H9 (cell line): ENCODE measurements at regions not wholly inside any gene's neighbourhood (a gene's known extent, or its start where the extent isn't known, plus 50 kb on each side); places are given as distances from the start of the nearest gene placed in this dataset.

ENCODE experiments used
- DNase-seq: peaks from one replicate; pipeline ENCODE4 v3.0.0-alpha.2; 2017
- H2AFZ ChIP-seq: one replicate; pipeline ENCODE4 v1.6.1; 2013; ENCODE audit warnings: mild to moderate bottlenecking, low read length, control low read depth, moderate library complexity
- H2AK5ac ChIP-seq: 2 replicates; pipeline ENCODE4 v1.6.1; 2013; ENCODE audit warnings: low read length, control low read depth, mixed read lengths; ENCODE audit not compliant: insufficient read length
- H2BK120ac ChIP-seq: one replicate; pipeline ENCODE4 v1.6.1; 2013; ENCODE audit warnings: low read depth, mild to moderate bottlenecking, low read length, control low read depth, inconsistent platforms; ENCODE audit not compliant: poor library complexity, severe bottlenecking
- H2BK12ac ChIP-seq: 2 replicates; pipeline ENCODE4 v1.6.1; 2013; ENCODE audit warnings: low read length, control low read depth, mixed read lengths, low read depth; ENCODE audit not compliant: insufficient read length
- H2BK15ac ChIP-seq: 2 replicates; pipeline ENCODE4 v1.6.1; 2013; ENCODE audit warnings: low read depth, low read length, control low read depth
- H2BK20ac ChIP-seq: one replicate; pipeline ENCODE4 v1.6.1; 2013; ENCODE audit warnings: low read depth, mild to moderate bottlenecking, low read length, control low read depth, inconsistent platforms; ENCODE audit not compliant: poor library complexity, severe bottlenecking
- H2BK5ac ChIP-seq: 2 replicates; pipeline ENCODE4 v1.6.1; 2013; ENCODE audit warnings: low read length, control low read depth, mixed read lengths; ENCODE audit not compliant: insufficient read length
- H3K14ac ChIP-seq: 2 replicates; pipeline ENCODE4 v1.6.1; 2013; ENCODE audit warnings: low read length, control low read depth; ENCODE audit not compliant: insufficient read depth
- H3K18ac ChIP-seq: 2 replicates; pipeline ENCODE4 v1.6.1; 2013; ENCODE audit warnings: low read depth, mild to moderate bottlenecking, mixed read lengths, low read length, control low read depth; ENCODE audit not compliant: insufficient read length
- H3K23ac ChIP-seq: 2 replicates; pipeline ENCODE4 v1.6.1; 2013; ENCODE audit warnings: low read length, control low read depth, mixed read lengths, low read depth; ENCODE audit not compliant: insufficient read length
- H3K23me2 ChIP-seq: 2 replicates; pipeline ENCODE4 v1.6.1; 2013; ENCODE audit warnings: low read depth, mild to moderate bottlenecking, mixed read lengths, low read length, control low read depth; ENCODE audit not compliant: insufficient read length, poor library complexity, severe bottlenecking
- H3K27ac ChIP-seq: 2 replicates; pipeline ENCODE4 v1.5.1; 2013; ENCODE audit warnings: low read length, control low read depth, mixed read lengths, low read depth; ENCODE audit not compliant: insufficient read length
- H3K27me3 ChIP-seq: 2 replicates; pipeline ENCODE4 v1.6.1; 2013; ENCODE audit warnings: low read length, control low read depth, inconsistent platforms; ENCODE audit not compliant: insufficient read depth
- H3K4ac ChIP-seq: 2 replicates; pipeline ENCODE4 v1.6.1; 2013; ENCODE audit warnings: low read depth, mild to moderate bottlenecking, control low read depth, inconsistent platforms, low read length, moderate library complexity
- H3K4me1 ChIP-seq: 2 replicates; pipeline ENCODE4 v1.6.1; 2013; ENCODE audit warnings: low read length, control low read depth, inconsistent platforms; ENCODE audit not compliant: insufficient read depth
- H3K4me2 ChIP-seq: 2 replicates; pipeline ENCODE4 v1.6.1; 2013; ENCODE audit warnings: low read length, control low read depth, mixed read lengths; ENCODE audit not compliant: insufficient read length, insufficient read depth
- H3K56ac ChIP-seq: 2 replicates; pipeline ENCODE4 v1.6.1; 2013; ENCODE audit warnings: low read depth, mild to moderate bottlenecking, mixed read lengths, low read length, control low read depth; ENCODE audit not compliant: insufficient read length
- H3K79me1 ChIP-seq: 2 replicates; pipeline ENCODE4 v1.6.1; 2013; ENCODE audit warnings: low read depth, mild to moderate bottlenecking, moderate library complexity, low read length, control low read depth, inconsistent platforms; ENCODE audit not compliant: insufficient read depth, poor library complexity, severe bottlenecking
- H3K79me2 ChIP-seq: 2 replicates; pipeline ENCODE4 v1.6.1; 2013; ENCODE audit warnings: low read length, control low read depth, inconsistent platforms; ENCODE audit not compliant: insufficient read depth
- H3K9ac ChIP-seq: 2 replicates; pipeline ENCODE4 v1.6.1; 2013; ENCODE audit warnings: low read length, control low read depth, mixed read lengths; ENCODE audit not compliant: insufficient read length; ENCODE audit errors: extremely low read depth
- H3K9me3 ChIP-seq: one replicate; pipeline ENCODE4 v1.6.1; 2013; ENCODE audit warnings: low read depth, low read length, inconsistent platforms; ENCODE audit not compliant: control insufficient read depth
- H3T11ph ChIP-seq: one replicate; pipeline ENCODE4 v1.6.1; 2013; ENCODE audit warnings: mild to moderate bottlenecking, low read length, control low read depth, inconsistent platforms
- H4K20me1 ChIP-seq: one replicate; pipeline ENCODE4 v1.6.1; 2013; ENCODE audit not compliant: control insufficient read depth, insufficient read length, insufficient read depth
- H4K5ac ChIP-seq: 2 replicates; pipeline ENCODE4 v1.6.1; 2013; ENCODE audit warnings: low read depth, mild to moderate bottlenecking, mixed read lengths, low read length, control low read depth; ENCODE audit not compliant: insufficient read length
- H4K8ac ChIP-seq: replicated peaks from 2 replicates; pipeline ENCODE4 v1.6.1; 2013; ENCODE audit warnings: low read length, control low read depth, mixed read lengths, low read depth; ENCODE audit not compliant: insufficient read length
- H4K91ac ChIP-seq: 2 replicates; pipeline ENCODE4 v1.6.1; 2013; ENCODE audit warnings: low read depth, mild to moderate bottlenecking, moderate library complexity, mixed read lengths, low read length, control low read depth; ENCODE audit not compliant: insufficient read length
- H3K27ac Mint-ChIP-seq, 3 experiments: 2 replicates in 2 of 3; 3 replicates in 1 of 3; pipeline ENCODE4 v1.8.0; 2020 to 2021; ENCODE audit warnings: mixed read lengths in 3 of 3, mild to moderate bottlenecking in 1 of 3, moderate library complexity in 1 of 3
- H3K27me3 Mint-ChIP-seq: 2 replicates; pipeline ENCODE4 v1.8.0; 2021; ENCODE audit warnings: low read depth, mild to moderate bottlenecking, moderate library complexity, mixed read lengths
- H3K36me3 Mint-ChIP-seq, 3 experiments: 2 replicates in 2 of 3; 3 replicates in 1 of 3; pipeline ENCODE4 v1.8.0; 2020 to 2021; ENCODE audit warnings: low read depth in 3 of 3, mixed read lengths in 3 of 3; ENCODE audit not compliant: insufficient read depth in 1 of 3
- H3K4me1 Mint-ChIP-seq, 2 experiments: 2 replicates each; pipeline ENCODE4 v1.8.0; 2020; ENCODE audit warnings: mixed read lengths in 2 of 2
- H3K4me3 Mint-ChIP-seq, 2 experiments: 2 replicates in 1 of 2; 3 replicates in 1 of 2; pipeline ENCODE4 v1.8.0; 2020 to 2021; ENCODE audit warnings: mild to moderate bottlenecking in 2 of 2, mixed read lengths in 2 of 2, moderate library complexity in 1 of 2
- H3K9me3 Mint-ChIP-seq, 2 experiments: 2 replicates in 1 of 2; 3 replicates in 1 of 2; pipeline ENCODE4 v1.8.0; 2020; ENCODE audit warnings: mild to moderate bottlenecking in 2 of 2, mixed read lengths in 2 of 2, moderate library complexity in 1 of 2
- CTCF ChIP-seq: fragments of 200-600 bp; sonication (generic); conservative IDR thresholded peaks from 3 replicates; pipeline ENCODE4 v1.8.0; 2021; ENCODE audit warnings: antibody characterized with exemption, mild to moderate bottlenecking
- WGBS: extraction: QIAGEN DNeasy Blood & Tissue Kit; methylation state at CpG from one replicate; pipeline ENCODE4 v1.1.7; 2013; ENCODE audit warnings: missing lambda C conversion rate, low lambda C conversion rate, mixed read lengths; ENCODE audit not compliant: insufficient read length; ENCODE audit errors: extremely low coverage; 5-methylcytosine and 5-hydroxymethylcytosine counted together

GRCh38 chr4:167428156-167428555 lies 193.9 kb upstream of the SPOCK3 start:
- Histone ChIP-seq H4K91ac (no peak overlapping the region), H3K9ac (no peak overlapping the region), H3T11ph (no peak overlapping the region), H2BK120ac (no peak overlapping the region), H2AK5ac (no peak overlapping the region), H4K8ac (no peak overlapping the region), H2BK20ac (no peak overlapping the region), H3K27ac (no peak overlapping the region), H3K4me1 (no peaks in the 10 kb centered on the region), H3K56ac (no peak overlapping the region), H4K5ac (no peak overlapping the region), H3K79me1 (no peaks in the 10 kb centered on the region), H2BK5ac (no peak overlapping the region), H3K79me2 (no peaks in the 10 kb centered on the region), H2BK12ac (no peak overlapping the region), H3K14ac (no peak overlapping the region), H4K20me1 (no peaks in the 10 kb centered on the region), H3K23me2 (no peaks in the 10 kb centered on the region), H3K4me2 (no peak overlapping the region), H3K23ac (no peak overlapping the region), H2AFZ (no peak overlapping the region), H3K18ac (no peak overlapping the region), H3K9me3 (no peaks in the 10 kb centered on the region), H2BK15ac (no peak overlapping the region), H3K27me3 (no peaks in the 10 kb centered on the region), H3K4ac (no peak overlapping the region)
- Mint-ChIP-seq H3K4me1 (peaks cover 3 to 8% of the 10 kb centered on the region in 2 experiments; a peak in 2 of 4 replicates), H3K27ac (no peak overlapping the region), H3K9me3 (peaks cover 0 to 2% of the 10 kb centered on the region in 2 experiments; a peak in 2 of 5 replicates), H3K36me3 (peaks cover 0 to 4% (median 2%) of the 10 kb centered on the region in 3 experiments; a peak in 3 of 7 replicates), H3K27me3 (no peaks in the 10 kb centered on the region), H3K4me3 (no peak overlapping the region)
- TF ChIP-seq CTCF, result no peak
- DNase-seq, result no peak
- WGBS, result no CpG with 5 or more reads among the region's 5 CpGs
